Globus pallidus (tissue), 1 donor: ENCODE measurements at regions not wholly inside any gene's neighbourhood (a gene's known extent, or its start where the extent isn't known, plus 50 kb on each side); places are given as distances from the start of the nearest gene placed in this dataset.

ENCODE experiments used
- DNase-seq: peaks from one replicate; pipeline ENCODE4 v3.0.0-alpha.2; 2015; ENCODE audit warnings: low spot score

DNA sequence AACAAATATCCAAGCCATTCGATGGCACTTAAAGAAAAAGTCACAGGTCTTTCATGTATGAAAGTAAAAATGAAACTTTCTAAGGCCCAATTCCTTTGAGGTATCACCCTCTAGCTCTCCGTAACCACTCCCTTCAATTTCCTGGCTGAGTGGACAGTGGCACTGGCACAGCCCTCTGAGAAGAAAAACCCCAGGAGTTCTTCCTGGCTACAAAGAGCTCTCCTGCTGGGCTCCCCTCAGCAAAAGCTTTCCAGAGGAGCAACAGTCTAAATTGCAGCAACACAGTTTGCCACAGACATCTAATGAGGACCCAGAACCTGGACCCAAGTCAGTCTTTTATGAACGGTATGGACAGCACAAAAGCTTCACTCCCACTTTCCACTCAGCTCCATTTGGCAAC, 71.8 kb downstream of the FUNDC1 start:
- DNase-seq = no peak

DNA sequence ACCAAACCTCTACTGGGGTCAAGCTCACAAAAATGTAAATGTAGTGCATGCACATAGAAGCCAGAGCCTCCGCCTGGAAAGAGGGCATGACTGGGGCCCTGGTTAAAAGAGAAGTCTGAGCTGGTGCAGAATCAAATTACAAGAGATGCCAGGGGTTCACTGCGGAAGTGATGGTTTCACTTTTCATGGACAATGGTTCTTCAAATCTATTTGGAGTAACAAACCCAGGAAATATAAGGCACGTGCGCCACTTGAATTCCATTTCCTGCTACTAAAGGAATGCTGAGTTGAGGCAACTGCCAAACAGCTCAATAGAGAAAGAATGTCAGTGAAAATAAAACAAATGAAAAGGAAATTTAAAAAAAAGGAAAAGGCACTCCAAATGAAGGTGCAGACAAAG, 79.8 kb downstream of the FUNDC1 start:
- peak; percentile 20 for DNase-seq

GRCh38 chrX:44459501-44459900, 83.2 kb downstream of the FUNDC1 start:
- no peak for DNase-seq

DNA sequence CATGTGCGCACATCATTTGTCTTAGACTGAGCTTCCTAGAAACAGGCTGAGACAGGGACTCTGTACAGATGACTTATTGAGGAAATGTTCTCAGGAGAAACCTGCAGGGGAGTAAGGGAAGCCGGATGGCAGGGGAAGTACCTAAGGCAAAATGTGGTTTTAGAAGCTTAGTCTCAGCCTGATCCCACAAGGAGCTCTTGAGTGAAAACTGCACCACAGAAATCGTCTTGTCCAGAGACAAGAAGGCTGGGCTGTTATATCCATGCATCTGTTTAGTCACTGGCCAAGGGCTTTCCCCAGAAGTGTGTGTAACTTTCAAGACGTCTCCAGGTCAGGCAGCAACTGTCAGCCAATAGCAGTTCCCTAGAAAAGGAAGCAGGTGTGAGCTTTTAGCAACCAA, 86.0 kb downstream of the FUNDC1 start:
- no peak for DNase-seq

DNA sequence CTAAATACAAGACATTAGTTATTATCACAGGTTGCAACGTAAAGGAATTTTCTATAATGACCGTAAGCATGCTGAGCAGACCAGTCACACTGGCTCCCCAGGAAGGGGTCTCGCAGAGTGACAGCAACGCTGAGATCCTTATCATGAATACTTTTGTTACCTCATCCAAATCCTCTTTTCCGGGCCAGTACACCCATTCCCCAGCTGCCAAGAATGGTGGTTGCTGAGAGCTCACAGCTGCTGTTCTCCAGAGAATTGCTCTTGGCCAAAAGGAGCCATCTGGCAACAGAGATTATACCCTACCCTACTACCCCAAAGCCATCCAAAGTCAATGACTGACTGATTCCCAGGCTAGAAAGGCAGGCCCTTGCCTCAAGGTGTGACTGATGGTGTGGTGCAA, 91.6 kb downstream of the FUNDC1 start:
- no peak for DNase-seq

DNA sequence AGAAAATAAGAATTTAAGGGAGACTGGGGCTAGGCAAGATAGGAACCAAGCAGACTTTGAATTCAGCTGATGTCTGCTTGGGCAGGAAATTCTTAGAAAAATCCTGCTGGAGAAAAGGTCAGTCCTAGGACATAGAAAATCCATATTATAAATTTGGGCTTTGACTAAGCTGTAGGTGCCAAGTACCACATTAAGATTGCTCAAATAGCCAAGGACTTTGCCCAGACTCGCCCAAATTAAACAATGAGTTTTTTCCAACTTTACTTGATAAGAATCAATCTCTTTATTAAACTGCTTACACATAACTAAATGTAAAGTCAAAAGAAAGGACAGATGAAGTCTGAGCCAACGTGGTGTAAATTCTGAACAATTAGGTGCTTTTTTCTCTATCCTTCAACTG, 95.4 kb downstream of the FUNDC1 start:
- DNase-seq = no peak

DNA sequence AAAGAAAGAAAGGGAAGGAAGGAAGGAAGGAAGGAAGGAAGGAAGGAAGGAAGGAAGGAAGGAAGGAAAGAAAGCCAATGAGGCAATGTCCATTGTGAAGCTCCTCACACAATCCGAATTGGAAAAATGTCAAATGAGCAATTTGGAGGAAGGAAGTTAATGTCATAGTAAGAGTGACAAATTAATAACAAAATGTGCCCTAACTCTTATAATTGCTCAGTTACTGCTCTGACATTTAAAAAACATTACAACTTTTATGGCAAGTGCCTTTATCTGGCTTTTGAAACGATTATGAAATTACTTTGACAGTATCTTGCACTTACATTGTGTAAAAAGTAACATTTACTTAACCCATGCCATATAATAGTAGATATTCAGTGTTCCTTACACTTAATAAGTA, 96.5 kb upstream of the EFHC2 start:
- no peak for DNase-seq

DNA sequence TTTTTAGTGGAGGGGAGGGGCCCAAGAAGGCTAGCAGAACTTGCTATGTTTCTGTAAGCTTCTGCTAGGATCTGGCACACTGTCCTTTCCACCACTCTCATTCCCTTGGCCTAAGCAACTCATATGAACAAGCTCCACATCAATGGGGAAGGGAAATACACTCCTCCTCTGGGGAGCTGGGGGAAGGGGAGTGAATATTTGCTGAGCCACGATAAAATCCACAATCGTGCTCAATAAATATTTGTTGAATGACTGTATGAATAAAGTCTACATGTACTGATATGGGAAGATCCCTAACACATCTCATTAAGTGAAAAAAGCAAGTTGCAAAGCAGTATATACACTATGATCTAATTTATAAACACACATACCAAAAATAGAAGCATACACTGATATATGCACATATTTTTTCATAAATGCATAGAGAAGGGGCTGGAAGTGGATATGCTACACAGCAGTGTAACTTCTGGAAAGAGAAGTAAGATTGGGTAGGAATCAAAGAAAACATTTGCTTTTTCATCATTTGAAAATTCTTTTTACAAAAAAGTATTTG, 95.8 kb upstream of the EFHC2 start:
- no peak for DNase-seq

DNA sequence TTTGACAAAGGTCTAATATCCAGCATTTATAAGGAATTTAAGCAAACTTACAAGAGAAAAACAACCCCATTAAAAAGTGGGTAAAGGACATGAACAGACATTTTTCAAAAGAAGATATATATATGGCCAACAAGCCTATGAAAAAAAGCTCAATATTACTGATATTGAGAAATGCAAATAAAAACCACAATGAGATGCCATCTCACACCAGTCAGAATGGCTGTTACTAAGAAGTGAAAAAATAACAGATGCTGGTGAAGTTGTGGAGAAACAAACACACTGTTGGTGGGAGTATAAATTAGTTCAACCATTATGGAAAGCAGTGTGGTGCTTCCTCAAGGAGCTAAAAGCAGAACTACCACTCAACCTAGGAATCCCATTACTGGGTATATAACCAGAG, 91.6 kb upstream of the EFHC2 start:
- DNase-seq = no peak

- no peak for DNase-seq
Measured at GRCh38 chrX:44433556-44433955, 90.1 kb upstream of the EFHC2 start.

- peak; percentile 20 for DNase-seq
Measured at GRCh38 chrX:44432641-44433040, 89.2 kb upstream of the EFHC2 start.

- DNase-seq = no peak
Measured at GRCh38 chrX:44431194-44431593, 87.7 kb upstream of the EFHC2 start.

- no peak for DNase-seq
Measured at GRCh38 chrX:44428989-44429627, 85.6 kb upstream of the EFHC2 start.

DNA sequence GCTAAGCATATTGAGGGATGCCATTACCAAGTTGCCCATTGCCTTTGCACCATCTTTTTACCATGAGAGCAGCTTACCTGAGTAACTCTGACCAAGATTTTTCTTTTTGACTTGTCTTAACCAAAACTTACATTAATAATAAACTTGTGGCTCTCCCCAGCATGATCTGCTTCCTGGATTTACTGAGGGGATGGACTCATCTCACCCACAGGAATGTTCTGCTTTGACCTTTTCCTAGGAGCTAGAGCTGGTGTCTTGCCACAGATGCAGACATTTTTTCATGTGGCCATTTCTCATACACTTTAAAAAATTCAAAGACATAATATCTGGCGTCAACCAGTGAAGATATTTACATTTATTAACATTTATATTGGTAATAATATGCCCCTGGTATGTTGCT, 79.2 kb upstream of the EFHC2 start:
- no peak for DNase-seq

GRCh38 chrX:44415639-44416386, 72.3 kb upstream of the EFHC2 start:
- no peak for DNase-seq

- no peak for DNase-seq
Measured at GRCh38 chrX:44401151-44401550, 57.7 kb upstream of the EFHC2 start.

GRCh38 chrX:44400588-44400987, 57.1 kb upstream of the EFHC2 start:
- DNase-seq = peak; percentile 8

GRCh38 chrX:44400161-44400560, 56.7 kb upstream of the EFHC2 start:
- no peak for DNase-seq
